ENCODE measurements at regions not wholly inside any gene's neighbourhood (a gene's known extent, or its start where the extent isn't known, plus 50 kb on each side); places are given as distances from the start of the nearest gene placed in this dataset.
"Not testable (repeated sequence)": the region's sequence is repeated elsewhere in the genome, so short reads cannot be mapped to it uniquely, and the experiment has no call there.

DNA sequence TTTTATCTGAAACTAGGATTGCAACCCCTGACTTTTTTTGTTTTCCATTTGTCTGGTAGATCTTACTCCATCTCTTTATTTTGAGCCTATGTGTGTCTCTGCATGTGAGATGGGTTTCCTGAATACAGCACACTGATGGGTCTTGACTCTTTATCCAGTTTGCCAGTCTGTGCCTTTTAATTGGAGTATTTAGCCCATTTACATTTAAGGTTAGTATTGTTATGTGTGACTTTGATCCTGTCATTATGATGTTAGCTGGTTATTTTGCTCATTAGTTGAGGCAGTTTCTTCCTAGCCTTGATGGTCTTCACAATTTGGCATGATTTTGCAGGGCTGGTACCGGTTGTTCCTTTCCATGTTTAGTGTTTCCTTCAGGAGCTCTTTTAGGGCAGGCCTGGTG lies 148.1 kb upstream of the MAST4 start:
- not testable (repeated sequence) for TF ChIP-seq POLR2AphosphoS5, EP300 (IDR thresholded peaks at IDR 0.05)
- TF ChIP-seq, protein P1, sequence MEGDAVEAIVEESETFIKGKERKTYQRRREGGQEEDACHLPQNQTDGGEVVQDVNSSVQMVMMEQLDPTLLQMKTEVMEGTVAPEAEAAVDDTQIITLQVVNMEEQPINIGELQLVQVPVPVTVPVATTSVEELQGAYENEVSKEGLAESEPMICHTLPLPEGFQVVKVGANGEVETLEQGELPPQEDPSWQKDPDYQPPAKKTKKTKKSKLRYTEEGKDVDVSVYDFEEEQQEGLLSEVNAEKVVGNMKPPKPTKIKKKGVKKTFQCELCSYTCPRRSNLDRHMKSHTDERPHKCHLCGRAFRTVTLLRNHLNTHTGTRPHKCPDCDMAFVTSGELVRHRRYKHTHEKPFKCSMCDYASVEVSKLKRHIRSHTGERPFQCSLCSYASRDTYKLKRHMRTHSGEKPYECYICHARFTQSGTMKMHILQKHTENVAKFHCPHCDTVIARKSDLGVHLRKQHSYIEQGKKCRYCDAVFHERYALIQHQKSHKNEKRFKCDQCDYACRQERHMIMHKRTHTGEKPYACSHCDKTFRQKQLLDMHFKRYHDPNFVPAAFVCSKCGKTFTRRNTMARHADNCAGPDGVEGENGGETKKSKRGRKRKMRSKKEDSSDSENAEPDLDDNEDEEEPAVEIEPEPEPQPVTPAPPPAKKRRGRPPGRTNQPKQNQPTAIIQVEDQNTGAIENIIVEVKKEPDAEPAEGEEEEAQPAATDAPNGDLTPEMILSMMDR (IDR thresholded peaks at IDR 0.05) = not testable (repeated sequence)

Measured in stomach (tissue), 4 donors.